MM.1S (cell line): ENCODE measurements at regions not wholly inside any gene's neighbourhood (a gene's known extent, or its start where the extent isn't known, plus 50 kb on each side); places are given as distances from the start of the nearest gene placed in this dataset.

Source experiments
- DNase-seq: peaks from one replicate; pipeline ENCODE4 v3.0.0-alpha.2; 2015
- H2AFZ ChIP-seq: fragments of 300-600 bp; sonication (generic); 2 replicates; pipeline ENCODE4 v1.6.0; 2016; ENCODE audit warnings: antibody characterized with exemption, low read length
- H3F3A ChIP-seq: fragments of 300-600 bp; sonication (generic); 2 replicates; pipeline ENCODE4 v1.6.1; 2016; ENCODE audit warnings: mild to moderate bottlenecking, antibody characterized with exemption, low read length, moderate library complexity, mixed read lengths; ENCODE audit not compliant: insufficient read depth
- H3K27ac ChIP-seq: fragments of 300-600 bp; sonication (generic); 2 replicates; pipeline ENCODE4 v1.5.1; 2016; ENCODE audit warnings: mild to moderate bottlenecking, low read length
- H3K27me3 ChIP-seq: fragments of 300-600 bp; sonication (generic); replicated peaks from 2 replicates; pipeline ENCODE4 v1.6.0; 2016; ENCODE audit warnings: low read length; ENCODE audit not compliant: insufficient read depth
- H3K36me3 ChIP-seq: fragments of 300-600 bp; sonication (generic); replicated peaks from 2 replicates; pipeline ENCODE4 v1.6.1; 2016; ENCODE audit warnings: mild to moderate bottlenecking, low read length, mixed read lengths; ENCODE audit not compliant: insufficient read depth
- H3K4me1 ChIP-seq: fragments of 300-600 bp; sonication (generic); 2 replicates; pipeline ENCODE4 v1.6.1; 2016; ENCODE audit warnings: low read length, mixed read lengths
- H3K4me2 ChIP-seq: fragments of 300-600 bp; sonication (generic); 2 replicates; pipeline ENCODE4 v1.6.0; 2016; ENCODE audit warnings: low read depth, low read length
- H3K4me3 ChIP-seq: fragments of 300-600 bp; sonication (generic); 2 replicates; pipeline ENCODE4 v1.5.1; 2016; ENCODE audit warnings: low read length, mixed read lengths
- H3K79me2 ChIP-seq: fragments of 300-600 bp; sonication (generic); 2 replicates; pipeline ENCODE4 v1.6.1; 2016; ENCODE audit warnings: mixed run types, low read length, mixed read lengths
- H3K9ac ChIP-seq: fragments of 300-600 bp; sonication (generic); 2 replicates; pipeline ENCODE4 v1.6.1; 2016; ENCODE audit warnings: low read length, mixed read lengths
- H3K9me2 ChIP-seq: fragments of 300-600 bp; sonication (generic); replicated peaks from 2 replicates; pipeline ENCODE4 v1.6.1; 2016; ENCODE audit warnings: mild to moderate bottlenecking, low read length, mixed read lengths; ENCODE audit not compliant: insufficient read depth
- H3K9me3 ChIP-seq: fragments of 300-600 bp; sonication (generic); replicated peaks from 2 replicates; pipeline ENCODE4 v1.6.1; 2016; ENCODE audit warnings: mild to moderate bottlenecking, low read length, mixed read lengths; ENCODE audit not compliant: insufficient read depth
- H4K20me1 ChIP-seq: fragments of 300-600 bp; sonication (generic); 2 replicates; pipeline ENCODE4 v1.6.1; 2016; ENCODE audit warnings: mild to moderate bottlenecking, low read length, moderate library complexity, mixed read lengths; ENCODE audit not compliant: insufficient read depth
- EZH2 ChIP-seq: fragments of 300-600 bp; sonication (generic); optimal IDR thresholded peaks from 2 replicates; pipeline ENCODE3; 2017; ENCODE audit warnings: low read depth, mild to moderate bottlenecking, antibody characterized with exemption, low read length, mixed read lengths
- EZH2phosphoT487 ChIP-seq: fragments of 300-600 bp; sonication (generic); IDR thresholded peaks from 2 replicates; pipeline ENCODE4 v1.6.1; 2018; ENCODE audit warnings: antibody characterized with exemption, low read length
- TF ChIP-seq, protein P1 (sequence below): fragments of 300-600 bp; sonication (generic); IDR thresholded peaks from 2 replicates; pipeline ENCODE4 v1.5.1; 2016; ENCODE audit warnings: antibody characterized with exemption, low read length, mixed read lengths

- H3K27ac ChIP-seq: no peak overlapping the region
- no peaks in the 10 kb centered on the region for H4K20me1 ChIP-seq
- no peaks in the 10 kb centered on the region for H3K36me3 ChIP-seq
- TF ChIP-seq, protein P1, sequence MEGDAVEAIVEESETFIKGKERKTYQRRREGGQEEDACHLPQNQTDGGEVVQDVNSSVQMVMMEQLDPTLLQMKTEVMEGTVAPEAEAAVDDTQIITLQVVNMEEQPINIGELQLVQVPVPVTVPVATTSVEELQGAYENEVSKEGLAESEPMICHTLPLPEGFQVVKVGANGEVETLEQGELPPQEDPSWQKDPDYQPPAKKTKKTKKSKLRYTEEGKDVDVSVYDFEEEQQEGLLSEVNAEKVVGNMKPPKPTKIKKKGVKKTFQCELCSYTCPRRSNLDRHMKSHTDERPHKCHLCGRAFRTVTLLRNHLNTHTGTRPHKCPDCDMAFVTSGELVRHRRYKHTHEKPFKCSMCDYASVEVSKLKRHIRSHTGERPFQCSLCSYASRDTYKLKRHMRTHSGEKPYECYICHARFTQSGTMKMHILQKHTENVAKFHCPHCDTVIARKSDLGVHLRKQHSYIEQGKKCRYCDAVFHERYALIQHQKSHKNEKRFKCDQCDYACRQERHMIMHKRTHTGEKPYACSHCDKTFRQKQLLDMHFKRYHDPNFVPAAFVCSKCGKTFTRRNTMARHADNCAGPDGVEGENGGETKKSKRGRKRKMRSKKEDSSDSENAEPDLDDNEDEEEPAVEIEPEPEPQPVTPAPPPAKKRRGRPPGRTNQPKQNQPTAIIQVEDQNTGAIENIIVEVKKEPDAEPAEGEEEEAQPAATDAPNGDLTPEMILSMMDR: no peak
- TF ChIP-seq EZH2 (no peak), EZH2phosphoT487 (no peak)
- H2AFZ ChIP-seq: no peak overlapping the region
- no peak for DNase-seq
- no peak overlapping the region for H3K9ac ChIP-seq
- no peaks in the 10 kb centered on the region for H3K4me1 ChIP-seq
- H3F3A ChIP-seq: no peaks in the 10 kb centered on the region
- H3K4me3 ChIP-seq: no peak overlapping the region
- H3K4me2 ChIP-seq: no peak overlapping the region
- no peaks in the 10 kb centered on the region for H3K79me2 ChIP-seq
- no peaks in the 10 kb centered on the region for H3K9me3 ChIP-seq
- H3K27me3 ChIP-seq: no peaks in the 10 kb centered on the region
- H3K9me2 ChIP-seq: no peaks in the 10 kb centered on the region
Measured at GRCh38 chr9:20048437-20048836, 259.6 kb upstream of the SLC24A2 start.

GRCh38 chr9:20044686-20045085 is 255.8 kb upstream of the SLC24A2 start:
- no peak overlapping the region for H3K4me2 ChIP-seq
- TF ChIP-seq EZH2 (no peak), EZH2phosphoT487 (no peak)
- TF ChIP-seq, protein P1: no peak
- no peaks in the 10 kb centered on the region for H3K79me2 ChIP-seq
- H2AFZ ChIP-seq: no peak overlapping the region
- no peaks in the 10 kb centered on the region for H3F3A ChIP-seq
- no peaks in the 10 kb centered on the region for H3K9me3 ChIP-seq
- no peak overlapping the region for H3K4me3 ChIP-seq
- no peak for DNase-seq
- no peaks in the 10 kb centered on the region for H4K20me1 ChIP-seq
- H3K36me3 ChIP-seq: no peaks in the 10 kb centered on the region
- no peaks in the 10 kb centered on the region for H3K9me2 ChIP-seq
- no peak overlapping the region for H3K27ac ChIP-seq
- no peaks in the 10 kb centered on the region for H3K27me3 ChIP-seq
- no peaks in the 10 kb centered on the region for H3K4me1 ChIP-seq
- no peak overlapping the region for H3K9ac ChIP-seq

- peak overlapping the region; percentile 78 for H2AFZ ChIP-seq
- no peaks in the 10 kb centered on the region for H3K9me2 ChIP-seq
- no peaks in the 10 kb centered on the region for H3K79me2 ChIP-seq
- peak; percentile 38 for DNase-seq
- H3K4me2 ChIP-seq: peak overlapping the region; percentile 77; the same call in 1 of the 2 replicates
- H3K4me1 ChIP-seq: no peaks in the 10 kb centered on the region
- no peak overlapping the region; the same call in 1 of the 2 replicates for H3K9ac ChIP-seq
- peak overlapping the region; percentile 42; the same call in 1 of the 2 replicates for H3K27ac ChIP-seq
- H3K27me3 ChIP-seq: no peaks in the 10 kb centered on the region
- peak overlapping the region; percentile 47; the same call in 1 of the 2 replicates for H3K4me3 ChIP-seq
- no peaks in the 10 kb centered on the region for H3K9me3 ChIP-seq
- H4K20me1 ChIP-seq: no peaks in the 10 kb centered on the region
- no peaks in the 10 kb centered on the region for H3F3A ChIP-seq
- no peak for TF ChIP-seq EZH2phosphoT487
- TF ChIP-seq, protein P1: 0 out of 2 replicates have a peak, but pooled peaks have one; percentile 18
- H3K36me3 ChIP-seq: no peaks in the 10 kb centered on the region
Measured at GRCh38 chr9:20043461-20043860, 254.6 kb upstream of the SLC24A2 start.
